NB4 (cell line): ENCODE measurements at regions not wholly inside any gene's neighbourhood (a gene's known extent, or its start where the extent isn't known, plus 50 kb on each side); places are given as distances from the start of the nearest gene placed in this dataset.

Experiments used
- CTCF ChIP-seq: IDR thresholded peaks from one replicate; pipeline ENCODE4 v1.5.1; 2012; ENCODE audit warnings: low read depth, low read length
- MAX ChIP-seq: IDR thresholded peaks from 2 replicates; pipeline ENCODE4 v1.6.1; 2011; ENCODE audit warnings: low read depth, low read length
- POLR2A ChIP-seq: IDR thresholded peaks from 2 replicates; pipeline ENCODE4 v1.6.1; 2011; ENCODE audit warnings: mild to moderate bottlenecking; ENCODE audit not compliant: insufficient read length; ENCODE audit errors: extremely low read depth

- TF ChIP-seq CTCF (no peak), POLR2A (no peak), MAX (no peak)
These were observed 944.9 kb downstream of the QKI start for GRCh38 chr6:164359441-164359840.
